ENCODE measurements at regions not wholly inside any gene's neighbourhood (a gene's known extent, or its start where the extent isn't known, plus 50 kb on each side); places are given as distances from the start of the nearest gene placed in this dataset.

DNA sequence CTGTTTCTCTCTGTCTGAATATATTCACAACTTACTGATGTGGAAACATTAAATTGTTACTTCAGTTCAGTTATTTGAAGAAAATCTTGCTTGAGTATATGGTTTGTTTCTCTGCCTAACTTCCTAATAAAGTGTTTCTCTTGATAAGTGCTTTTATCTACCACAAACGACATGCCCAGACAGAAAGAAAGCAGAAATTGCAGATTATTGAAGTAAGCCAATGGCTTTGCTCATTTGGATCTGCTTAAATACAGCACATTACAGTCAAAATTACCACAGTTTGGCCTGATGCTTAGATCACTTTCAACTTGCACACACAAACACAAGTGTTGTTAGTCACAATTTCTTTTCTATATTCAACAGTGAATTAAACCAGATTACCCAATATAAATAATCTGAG is 68.0 kb downstream of the ATOH1 start:
- Histone ChIP-seq H3K9ac (no peak overlapping the region), H3K79me2 (ENCODE audit: insufficient read depth) (no peaks in the 10 kb centered on the region), H4K20me1 (ENCODE audit: insufficient read depth) (no peaks in the 10 kb centered on the region), H3K4me3 (ENCODE audit: low read depth in 2 of 2, low read length in 1 of 2) (no peak overlapping the region), H3K27ac (ENCODE audit: low read depth in 2 of 2, low read length in 1 of 2) (no peak overlapping the region), H2AFZ (ENCODE audit: low read depth) (no peak overlapping the region), H3K4me1 (ENCODE audit: control insufficient read depth in 1 of 2, insufficient read depth in 2 of 2, low read depth in 1 of 2, low read length in 1 of 2) (no peaks in the 10 kb centered on the region), H3K9me2 (no peaks in the 10 kb centered on the region), H3K9me3 (no peaks in the 10 kb centered on the region), H3F3A (replicated peaks; ENCODE audit: insufficient read depth) (no peaks in the 10 kb centered on the region), H3K4me2 (no peak overlapping the region), H3K36me3 (replicated peaks in 1 of 2; ENCODE audit: control insufficient read depth in 1 of 2, insufficient read depth in 2 of 2, low read length in 1 of 2) (no peaks in the 10 kb centered on the region), H3K27me3 (ENCODE audit: insufficient read depth) (no peaks in the 10 kb centered on the region)
- ChIA-PET POLR2A (no interaction called here), CTCF (interaction anchor here (0.9 to 7.5 kb wide), 15 partner anchors 8 to 246 kb away, joined by 3 to 75 read pairs (median 6); no protein-coding TSS in a partner anchor)
- TF ChIP-seq FOXJ3 (CRISPR knock-in tag; IDR thresholded peaks at IDR 0.05): no peak
- no peak for TF ChIP-seq TEAD4 (IDR thresholded peaks at IDR 0.05; ENCODE audit: borderline replicate concordance, insufficient read depth)
- TF ChIP-seq EZH2phosphoT487 (IDR thresholded peaks at IDR 0.05; ENCODE audit: borderline replicate concordance, low read depth): no peak
- TF ChIP-seq, protein P1, sequence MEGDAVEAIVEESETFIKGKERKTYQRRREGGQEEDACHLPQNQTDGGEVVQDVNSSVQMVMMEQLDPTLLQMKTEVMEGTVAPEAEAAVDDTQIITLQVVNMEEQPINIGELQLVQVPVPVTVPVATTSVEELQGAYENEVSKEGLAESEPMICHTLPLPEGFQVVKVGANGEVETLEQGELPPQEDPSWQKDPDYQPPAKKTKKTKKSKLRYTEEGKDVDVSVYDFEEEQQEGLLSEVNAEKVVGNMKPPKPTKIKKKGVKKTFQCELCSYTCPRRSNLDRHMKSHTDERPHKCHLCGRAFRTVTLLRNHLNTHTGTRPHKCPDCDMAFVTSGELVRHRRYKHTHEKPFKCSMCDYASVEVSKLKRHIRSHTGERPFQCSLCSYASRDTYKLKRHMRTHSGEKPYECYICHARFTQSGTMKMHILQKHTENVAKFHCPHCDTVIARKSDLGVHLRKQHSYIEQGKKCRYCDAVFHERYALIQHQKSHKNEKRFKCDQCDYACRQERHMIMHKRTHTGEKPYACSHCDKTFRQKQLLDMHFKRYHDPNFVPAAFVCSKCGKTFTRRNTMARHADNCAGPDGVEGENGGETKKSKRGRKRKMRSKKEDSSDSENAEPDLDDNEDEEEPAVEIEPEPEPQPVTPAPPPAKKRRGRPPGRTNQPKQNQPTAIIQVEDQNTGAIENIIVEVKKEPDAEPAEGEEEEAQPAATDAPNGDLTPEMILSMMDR (IDR thresholded peaks at IDR 0.05): no peak
- TF ChIP-seq, protein P2, sequence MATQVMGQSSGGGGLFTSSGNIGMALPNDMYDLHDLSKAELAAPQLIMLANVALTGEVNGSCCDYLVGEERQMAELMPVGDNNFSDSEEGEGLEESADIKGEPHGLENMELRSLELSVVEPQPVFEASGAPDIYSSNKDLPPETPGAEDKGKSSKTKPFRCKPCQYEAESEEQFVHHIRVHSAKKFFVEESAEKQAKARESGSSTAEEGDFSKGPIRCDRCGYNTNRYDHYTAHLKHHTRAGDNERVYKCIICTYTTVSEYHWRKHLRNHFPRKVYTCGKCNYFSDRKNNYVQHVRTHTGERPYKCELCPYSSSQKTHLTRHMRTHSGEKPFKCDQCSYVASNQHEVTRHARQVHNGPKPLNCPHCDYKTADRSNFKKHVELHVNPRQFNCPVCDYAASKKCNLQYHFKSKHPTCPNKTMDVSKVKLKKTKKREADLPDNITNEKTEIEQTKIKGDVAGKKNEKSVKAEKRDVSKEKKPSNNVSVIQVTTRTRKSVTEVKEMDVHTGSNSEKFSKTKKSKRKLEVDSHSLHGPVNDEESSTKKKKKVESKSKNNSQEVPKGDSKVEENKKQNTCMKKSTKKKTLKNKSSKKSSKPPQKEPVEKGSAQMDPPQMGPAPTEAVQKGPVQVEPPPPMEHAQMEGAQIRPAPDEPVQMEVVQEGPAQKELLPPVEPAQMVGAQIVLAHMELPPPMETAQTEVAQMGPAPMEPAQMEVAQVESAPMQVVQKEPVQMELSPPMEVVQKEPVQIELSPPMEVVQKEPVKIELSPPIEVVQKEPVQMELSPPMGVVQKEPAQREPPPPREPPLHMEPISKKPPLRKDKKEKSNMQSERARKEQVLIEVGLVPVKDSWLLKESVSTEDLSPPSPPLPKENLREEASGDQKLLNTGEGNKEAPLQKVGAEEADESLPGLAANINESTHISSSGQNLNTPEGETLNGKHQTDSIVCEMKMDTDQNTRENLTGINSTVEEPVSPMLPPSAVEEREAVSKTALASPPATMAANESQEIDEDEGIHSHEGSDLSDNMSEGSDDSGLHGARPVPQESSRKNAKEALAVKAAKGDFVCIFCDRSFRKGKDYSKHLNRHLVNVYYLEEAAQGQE (IDR thresholded peaks at IDR 0.05; ENCODE audit: low read depth, low read length): no peak
- TF ChIP-seq, protein P3, sequence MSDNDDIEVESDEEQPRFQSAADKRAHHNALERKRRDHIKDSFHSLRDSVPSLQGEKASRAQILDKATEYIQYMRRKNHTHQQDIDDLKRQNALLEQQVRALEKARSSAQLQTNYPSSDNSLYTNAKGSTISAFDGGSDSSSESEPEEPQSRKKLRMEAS (IDR thresholded peaks at IDR 0.05; ENCODE audit: low read depth): no peak
- no peak for TF ChIP-seq GATA2 (CRISPR knock-in tag; IDR thresholded peaks at IDR 0.05)
- TF ChIP-seq YY1 (IDR thresholded peaks at IDR 0.05; ENCODE audit: low read depth): no peak
- TF ChIP-seq, protein P4, sequence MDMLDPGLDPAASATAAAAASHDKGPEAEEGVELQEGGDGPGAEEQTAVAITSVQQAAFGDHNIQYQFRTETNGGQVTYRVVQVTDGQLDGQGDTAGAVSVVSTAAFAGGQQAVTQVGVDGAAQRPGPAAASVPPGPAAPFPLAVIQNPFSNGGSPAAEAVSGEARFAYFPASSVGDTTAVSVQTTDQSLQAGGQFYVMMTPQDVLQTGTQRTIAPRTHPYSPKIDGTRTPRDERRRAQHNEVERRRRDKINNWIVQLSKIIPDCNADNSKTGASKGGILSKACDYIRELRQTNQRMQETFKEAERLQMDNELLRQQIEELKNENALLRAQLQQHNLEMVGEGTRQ (IDR thresholded peaks at IDR 0.05; ENCODE audit: borderline replicate concordance, low read depth, low read length): no peak
- TF ChIP-seq, protein P5, sequence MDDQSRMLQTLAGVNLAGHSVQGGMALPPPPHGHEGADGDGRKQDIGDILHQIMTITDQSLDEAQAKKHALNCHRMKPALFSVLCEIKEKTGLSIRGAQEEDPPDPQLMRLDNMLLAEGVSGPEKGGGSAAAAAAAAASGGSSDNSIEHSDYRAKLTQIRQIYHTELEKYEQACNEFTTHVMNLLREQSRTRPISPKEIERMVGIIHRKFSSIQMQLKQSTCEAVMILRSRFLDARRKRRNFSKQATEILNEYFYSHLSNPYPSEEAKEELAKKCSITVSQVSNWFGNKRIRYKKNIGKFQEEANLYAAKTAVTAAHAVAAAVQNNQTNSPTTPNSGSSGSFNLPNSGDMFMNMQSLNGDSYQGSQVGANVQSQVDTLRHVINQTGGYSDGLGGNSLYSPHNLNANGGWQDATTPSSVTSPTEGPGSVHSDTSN (IDR thresholded peaks at IDR 0.05): no peak
- TF ChIP-seq SIN3A (IDR thresholded peaks at IDR 0.05; ENCODE audit: borderline replicate concordance, low read depth, low read length): no peak
- 6% methylated on average over 1 of the region's 1 CpG for WGBS (ENCODE audit: low lambda C conversion rate)
- no peak for DNase-seq

Measured in SK-N-SH (cell line).